Peyer's patch (tissue), 4 donors: ENCODE measurements at regions not wholly inside any gene's neighbourhood (a gene's known extent, or its start where the extent isn't known, plus 50 kb on each side); places are given as distances from the start of the nearest gene placed in this dataset.
"Not testable (repeated sequence)": the region's sequence is repeated elsewhere in the genome, so short reads cannot be mapped to it uniquely, and the experiment has no call there.

Experiments used
- DNase-seq, 3 donors: peaks; one replicate each; pipeline ENCODE4 v3.0.0-alpha.2; 2017 to 2019
- H3K27ac ChIP-seq, 4 donors: fragments of 200-600 bp; sonication (generic); one replicate each; pipeline ENCODE4 v1.5.1; 2016 to 2019
- H3K27me3 ChIP-seq, 2 donors: fragments of 200-600 bp; sonication (generic); one replicate each; pipeline ENCODE4 v1.5.1; 2019
- H3K36me3 ChIP-seq, 3 donors: fragments of 200-600 bp; sonication (generic); one replicate each; pipeline ENCODE4 v1.5.1; 2016 to 2019
- H3K4me1 ChIP-seq, 4 donors: fragments of 200-600 bp; sonication (generic); one replicate each; pipeline ENCODE4 v1.5.1; 2016 to 2019
- H3K4me3 ChIP-seq, 4 donors: fragments of 200-600 bp; sonication (generic); 1 replicate in 3 of 4; 2 replicates in 1 of 4; pipeline ENCODE4 v1.5.1; 2016 to 2019; ENCODE audit warnings: mild to moderate bottlenecking in 1 of 4
- H3K9me3 ChIP-seq, 4 donors: fragments of 200-600 bp; sonication (generic); one replicate each; pipeline ENCODE4 v1.5.1; 2016 to 2019; ENCODE audit warnings: mild to moderate bottlenecking in 1 of 4
- CTCF ChIP-seq, 6 experiments: fragments of 450-650 bp in 4 of 6; fragments of 200-600 bp in 2 of 6; sonication (generic) in 1 of 6; IDR thresholded peaks; one replicate each; pipeline ENCODE4 v1.5.1; 2017 to 2019; ENCODE audit warnings: antibody characterized with exemption in 6 of 6, mild to moderate bottlenecking in 3 of 6, moderate library complexity in 1 of 6
- POLR2A ChIP-seq, 2 donors: fragments of 450-650 bp; IDR thresholded peaks; one replicate each; pipeline ENCODE4 v1.5.1; 2017; ENCODE audit warnings: antibody characterized with exemption in 2 of 2, mild to moderate bottlenecking in 2 of 2, moderate library complexity in 2 of 2

DNA sequence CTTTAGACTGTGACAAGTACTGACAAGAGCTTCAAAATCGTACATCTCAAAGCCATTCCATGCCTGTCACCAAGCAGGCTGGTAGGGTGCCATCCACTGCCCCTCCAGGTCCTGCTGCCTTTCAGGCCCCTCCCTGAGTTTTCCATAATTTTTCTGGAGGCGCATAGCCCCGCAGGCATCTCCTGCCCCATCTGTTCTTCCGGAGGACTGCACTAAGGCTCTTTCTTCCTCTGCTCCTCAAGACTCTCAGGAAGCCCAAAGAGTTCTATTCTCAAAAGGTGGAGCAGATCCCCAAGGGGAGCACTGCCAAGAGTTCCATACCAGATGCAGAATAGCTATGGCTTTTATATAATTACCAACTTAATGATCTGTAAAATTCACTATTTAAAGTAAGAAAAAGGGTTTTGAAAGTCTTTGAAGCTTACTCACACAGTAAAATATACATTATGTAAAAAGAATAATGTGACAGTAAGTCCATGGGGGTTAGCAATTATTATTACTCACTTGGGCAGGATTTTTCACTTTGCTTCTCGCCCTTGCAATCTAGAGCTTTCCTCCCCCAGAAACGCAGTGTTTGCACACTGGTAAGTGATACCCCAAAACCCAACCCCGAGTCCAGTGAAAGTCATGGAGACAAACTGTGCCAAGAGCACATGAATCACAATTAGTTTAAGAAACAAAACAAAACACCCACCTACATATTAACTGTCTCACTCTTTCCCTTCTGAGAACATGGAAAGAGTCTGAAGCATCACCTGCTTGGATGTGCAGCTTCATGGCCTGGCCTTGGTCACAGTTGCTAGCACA, 114.1 kb upstream of the DAPK1 start:
- TF ChIP-seq CTCF (IDR thresholded peaks at IDR 0.05) (no peak), POLR2A (IDR thresholded peaks at IDR 0.05) (no peak)
- H3K4me1 ChIP-seq, result no peaks in the 10 kb centered on the region

DNA sequence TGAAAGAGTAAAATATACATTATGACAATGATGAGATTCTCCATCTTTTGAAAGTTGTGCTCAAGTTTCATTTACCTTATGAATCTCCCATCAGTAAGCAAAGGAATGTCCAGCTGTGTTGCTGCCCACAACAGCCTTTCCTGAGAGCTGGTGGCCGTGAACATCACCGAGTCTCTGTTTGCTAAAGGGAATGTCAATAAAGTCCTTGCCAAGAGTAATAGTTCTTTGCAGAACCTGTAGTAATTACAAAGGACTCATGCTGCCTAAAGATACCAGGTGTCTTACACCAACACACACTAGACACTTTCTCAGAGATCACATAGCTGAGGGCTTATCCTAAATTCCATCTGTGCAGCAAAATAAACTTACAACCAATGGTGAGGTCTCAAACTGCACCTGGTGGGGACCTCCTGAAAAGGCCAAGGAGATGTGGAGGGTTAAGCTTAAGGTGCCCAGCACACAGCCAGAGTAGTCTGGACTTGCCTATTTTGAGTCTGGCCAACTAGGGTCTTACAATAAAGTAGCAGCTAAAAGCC, 111.1 kb upstream of the DAPK1 start:
- no peak for DNase-seq
- H3K27me3 ChIP-seq, result no peaks in the 10 kb centered on the region
- H3K4me3 ChIP-seq, result no peak overlapping the region
- TF ChIP-seq POLR2A (IDR thresholded peaks at IDR 0.05), result no peak
- TF ChIP-seq CTCF (IDR thresholded peaks at IDR 0.05), result no peak
- H3K9me3 ChIP-seq, result no peaks in the 10 kb centered on the region
- H3K36me3 ChIP-seq, result no peaks in the 10 kb centered on the region
- no peaks in the 10 kb centered on the region for H3K4me1 ChIP-seq
- no peak overlapping the region for H3K27ac ChIP-seq

More for the DNA sequence above, 114.1 kb upstream of the DAPK1 start:
- Histone ChIP-seq H3K27ac (no peak overlapping the region), H3K4me3 (no peak overlapping the region), H3K36me3 (no peaks in the 10 kb centered on the region), H3K27me3 (no peaks in the 10 kb centered on the region), H3K9me3 (no peaks in the 10 kb centered on the region)
- DNase-seq, result no peak

DNA sequence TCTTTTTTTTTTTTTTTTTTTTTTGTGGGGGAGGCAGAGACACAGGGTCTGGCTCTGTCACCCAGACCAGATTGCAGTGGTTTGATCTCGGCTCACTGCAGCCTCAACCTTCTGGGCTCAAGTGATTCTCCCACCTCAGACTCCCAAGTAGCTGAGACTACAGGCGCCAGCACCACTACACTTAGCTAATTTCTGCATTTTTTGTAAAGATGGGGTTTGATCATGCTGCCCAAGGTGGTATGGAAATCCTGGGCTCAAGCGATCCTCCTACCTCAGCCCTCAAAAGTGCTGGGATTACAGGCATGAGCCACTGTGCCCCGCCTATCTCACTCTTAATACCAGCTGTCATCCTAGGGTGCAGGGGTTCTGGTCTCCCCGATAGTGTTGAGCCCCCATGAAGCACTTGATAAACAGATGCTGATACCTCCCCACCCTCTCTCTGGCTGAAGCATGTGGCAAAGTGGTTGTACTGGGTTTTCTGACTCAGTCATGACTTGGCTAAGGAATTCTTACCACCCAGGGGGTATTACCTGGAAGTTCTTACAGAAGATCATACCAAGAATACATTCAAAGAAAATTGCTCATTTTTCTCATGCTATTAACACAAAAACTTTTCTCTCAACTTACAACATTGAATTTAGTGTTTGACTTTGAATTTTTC, 110.2 kb upstream of the DAPK1 start:
- H3K27me3 ChIP-seq, result no peaks in the 10 kb centered on the region
- H3K4me3 ChIP-seq, result no peak overlapping the region
- TF ChIP-seq CTCF (IDR thresholded peaks at IDR 0.05) (no peak), POLR2A (IDR thresholded peaks at IDR 0.05) (no peak)
- H3K36me3 ChIP-seq, result no peaks in the 10 kb centered on the region
- DNase-seq, result no peak
- H3K27ac ChIP-seq, result no peak overlapping the region
- H3K4me1 ChIP-seq, result no peaks in the 10 kb centered on the region
- no peaks in the 10 kb centered on the region for H3K9me3 ChIP-seq

DNA sequence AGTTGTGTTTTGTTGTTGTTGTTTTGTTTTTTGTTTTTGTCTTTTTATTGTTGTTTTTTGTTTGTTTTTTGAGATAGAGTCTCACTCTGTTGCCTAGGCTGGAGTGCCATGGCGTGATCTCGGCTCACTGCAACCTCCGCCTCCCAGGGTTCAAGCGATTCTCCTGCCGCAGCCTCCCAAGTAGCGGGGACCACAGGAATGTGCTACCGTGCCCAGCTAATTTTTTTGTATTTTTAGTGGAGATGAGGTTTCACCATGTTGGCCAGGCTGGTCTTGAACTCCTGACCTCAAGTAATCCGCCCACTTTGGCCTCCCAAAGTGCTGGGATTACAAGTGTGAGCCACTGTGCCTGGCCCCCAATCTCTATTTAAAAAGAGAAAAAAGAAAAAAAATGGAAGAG, 109.0 kb upstream of the DAPK1 start:
- H3K4me1 ChIP-seq, DNase-seq, H3K27ac ChIP-seq, H3K27me3 ChIP-seq, H3K36me3 ChIP-seq, H3K9me3 ChIP-seq, H3K4me3 ChIP-seq: not testable (repeated sequence)

DNA sequence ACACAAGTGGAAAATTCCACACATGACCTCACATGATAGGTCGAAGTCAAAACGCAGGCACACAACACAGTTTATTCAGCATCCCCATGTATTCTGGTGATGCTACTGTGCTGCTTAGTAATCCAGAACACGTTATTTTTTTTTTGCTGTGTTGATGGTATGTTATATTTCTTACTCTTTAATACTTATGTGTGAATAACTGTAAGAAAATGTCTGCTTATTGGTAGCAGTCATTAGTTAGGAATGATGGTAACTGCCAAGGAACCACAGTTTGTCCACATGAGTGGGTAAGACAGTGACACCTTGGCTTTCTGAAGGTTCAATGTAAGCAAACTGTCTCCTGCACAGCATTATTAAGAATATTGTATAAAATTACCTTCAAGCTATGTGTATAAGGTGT, 107.7 kb upstream of the DAPK1 start:
- no peaks in the 10 kb centered on the region for H3K9me3 ChIP-seq
- no peaks in the 10 kb centered on the region for H3K4me1 ChIP-seq
- TF ChIP-seq POLR2A (IDR thresholded peaks at IDR 0.05), result no peak
- no peak for TF ChIP-seq CTCF (IDR thresholded peaks at IDR 0.05)
- no peaks in the 10 kb centered on the region for H3K27me3 ChIP-seq
- H3K27ac ChIP-seq, result no peak overlapping the region
- no peaks in the 10 kb centered on the region for H3K36me3 ChIP-seq
- H3K4me3 ChIP-seq, result no peak overlapping the region
- no peak for DNase-seq

DNA sequence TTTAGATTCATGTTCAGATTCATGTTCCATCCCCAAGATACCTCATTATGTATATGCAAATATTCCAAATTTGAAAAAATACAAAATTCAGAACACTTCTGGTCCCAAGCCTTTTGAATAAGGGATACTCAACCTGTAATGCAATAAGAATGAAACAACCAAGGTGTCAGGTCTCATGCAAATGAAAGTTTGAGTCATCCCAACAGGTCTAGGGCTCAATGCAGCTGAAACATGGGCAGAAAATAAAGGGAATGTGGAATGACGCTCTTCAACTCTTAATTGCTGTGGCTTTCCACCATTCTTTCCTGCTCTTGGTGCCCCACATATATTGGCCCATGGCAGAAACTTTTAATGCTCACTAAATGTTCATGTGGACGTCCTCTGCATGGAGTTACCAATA, 107.3 kb upstream of the DAPK1 start:
- Histone ChIP-seq H3K4me1 (no peaks in the 10 kb centered on the region), H3K36me3 (no peaks in the 10 kb centered on the region), H3K27me3 (no peaks in the 10 kb centered on the region), H3K9me3 (no peaks in the 10 kb centered on the region), H3K27ac (no peak overlapping the region), H3K4me3 (no peak overlapping the region)
- TF ChIP-seq CTCF (IDR thresholded peaks at IDR 0.05) (no peak), POLR2A (IDR thresholded peaks at IDR 0.05) (no peak)
- no peak for DNase-seq
